Left colon (tissue), 2 donors: ENCODE measurements at regions not wholly inside any gene's neighbourhood (a gene's known extent, or its start where the extent isn't known, plus 50 kb on each side); places are given as distances from the start of the nearest gene placed in this dataset.

Experiments
- ATAC-seq: fragments of 200-7000 bp; cut with Tn5 transposase; one replicate; pipeline ENCODE4 v1.9.1; 2020; ENCODE audit warnings: mild to moderate bottlenecking, moderate library complexity
- DNase-seq, 2 donors: peaks; one replicate each; pipeline ENCODE4 v3.0.0-alpha.2; 2020
- intact Hi-C, 2 donors: fragments of 100-400 bp; cut with DNase I in 1 of 2; cut with micrococcal nuclease in 1 of 2; formaldehyde crosslinking; loops; one replicate each; pipeline versions ENCODE4 v1.11.2 to v1.14.0; 2022; cut with DNase I, micrococcal nuclease
- donor health status: DM: no; HTN: no; CAD: no.
- donor health status: DM: yes; HTN: yes; CAD: no.

- DNase-seq (no peak), ATAC-seq (no peak)
- intact Hi-C loops, result loop anchor here in 1 of 2 donors (5.0 kb wide), 1 partner anchor 367 kb away; no protein-coding TSS in a partner anchor
Observed at GRCh38 chr6:166779963-166780683, 153.1 kb upstream of the RPS6KA2 start.

- no peak for DNase-seq
- no peak for ATAC-seq
- intact Hi-C loops, result loop anchor here in 1 of 2 donors (5.0 kb wide), 1 partner anchor 368 kb away; no protein-coding TSS in a partner anchor
Observed at GRCh38 chr6:166779381-166779780, 152.3 kb upstream of the RPS6KA2 start.

- intact Hi-C loops, result loop anchor here in 1 of 2 donors (5.0 kb wide), 1 partner anchor 369 kb away; no protein-coding TSS in a partner anchor
- DNase-seq, result no peak
- no peak for ATAC-seq
Observed at GRCh38 chr6:166778776-166779175, 151.7 kb upstream of the RPS6KA2 start.

GRCh38 chr6:166778046-166778445 lies 151.0 kb upstream of the RPS6KA2 start:
- DNase-seq (no peak), ATAC-seq (no peak)
- intact Hi-C loops, result loop anchor here in 1 of 2 donors (5.0 kb wide), 1 partner anchor 369 kb away; no protein-coding TSS in a partner anchor

GRCh38 chr6:166777096-166777630 lies 150.1 kb upstream of the RPS6KA2 start:
- intact Hi-C loops, result loop anchor here in 1 of 2 donors (5.0 kb wide), 1 partner anchor 370 kb away; no protein-coding TSS in a partner anchor

DNA sequence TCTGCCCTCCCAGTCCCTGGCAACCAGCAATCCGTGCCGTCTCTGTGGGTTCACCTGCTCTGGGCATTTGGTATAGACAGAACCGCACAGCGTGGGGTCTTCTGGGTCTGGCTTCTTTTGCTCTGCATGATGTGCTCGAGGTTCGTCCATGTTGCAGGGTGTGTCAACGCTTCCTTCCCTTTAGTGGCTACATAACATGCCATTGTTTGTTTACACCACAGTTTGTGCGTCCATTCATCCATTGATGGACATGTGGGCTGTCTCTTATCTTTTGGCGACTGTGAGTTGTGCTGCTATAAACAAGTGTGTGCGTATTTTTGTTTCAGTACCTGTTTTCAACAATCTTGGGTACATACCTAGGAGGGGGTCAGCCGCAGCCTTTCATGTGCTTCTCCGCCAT lies 149.5 kb upstream of the RPS6KA2 start:
- no peak for ATAC-seq
- no peak for DNase-seq
- intact Hi-C loops, result loop anchor here in 1 of 2 donors (5.0 kb wide), 1 partner anchor 371 kb away; no protein-coding TSS in a partner anchor

More at GRCh38 chr6:166777096-166777630, 150.1 kb upstream of the RPS6KA2 start:
- no peak for ATAC-seq
- DNase-seq, result no peak

DNA sequence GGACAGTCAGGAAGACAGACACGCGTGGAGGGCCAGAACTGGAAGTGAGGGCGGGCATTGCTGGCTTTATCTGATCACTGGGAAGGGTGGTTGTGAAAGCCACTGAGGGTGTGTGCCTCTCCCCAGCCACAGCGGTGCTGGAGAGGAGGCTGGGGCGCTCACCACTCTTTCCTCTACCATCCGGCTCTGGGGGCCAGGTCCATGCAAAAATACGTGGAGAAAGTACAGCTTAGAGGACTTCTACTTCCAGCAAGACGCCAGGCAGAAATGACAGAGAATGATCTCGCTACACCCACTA lies 148.8 kb upstream of the RPS6KA2 start:
- no peak for ATAC-seq
- intact Hi-C loops, result loop anchor here in 1 of 2 donors (5.0 kb wide), 1 partner anchor 371 kb away; no protein-coding TSS in a partner anchor

GRCh38 chr6:166775180-166775922 lies 148.3 kb upstream of the RPS6KA2 start:
- intact Hi-C loops, result loop anchor here in 1 of 2 donors (5.0 kb wide), 1 partner anchor 372 kb away; no protein-coding TSS in a partner anchor
- DNase-seq (peak in 1 of 2 donors; percentile 48), ATAC-seq (peak; percentile 48)

More for the DNA sequence above, 148.8 kb upstream of the RPS6KA2 start:
- no peak for DNase-seq

DNA sequence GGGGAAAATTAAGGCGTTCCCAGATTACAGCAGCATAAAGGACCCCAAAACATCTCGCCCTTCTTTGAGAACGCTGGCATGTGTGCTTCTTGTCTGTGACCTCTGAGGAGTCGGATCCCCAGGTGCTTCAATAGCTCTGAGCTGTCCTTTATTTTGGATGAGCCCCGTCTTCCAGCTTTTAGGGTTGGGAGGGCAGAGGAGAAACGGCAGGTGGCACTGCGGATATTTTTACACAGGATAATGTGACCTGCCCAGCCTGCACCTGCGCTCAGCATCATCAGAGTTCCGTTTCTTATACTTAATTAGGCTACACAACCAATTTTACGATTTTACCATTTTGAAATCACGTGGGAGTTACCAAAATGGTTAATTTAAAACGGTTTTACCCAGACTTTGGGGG lies 147.7 kb upstream of the RPS6KA2 start:
- ATAC-seq, result no peak
- no peak for DNase-seq

DNA sequence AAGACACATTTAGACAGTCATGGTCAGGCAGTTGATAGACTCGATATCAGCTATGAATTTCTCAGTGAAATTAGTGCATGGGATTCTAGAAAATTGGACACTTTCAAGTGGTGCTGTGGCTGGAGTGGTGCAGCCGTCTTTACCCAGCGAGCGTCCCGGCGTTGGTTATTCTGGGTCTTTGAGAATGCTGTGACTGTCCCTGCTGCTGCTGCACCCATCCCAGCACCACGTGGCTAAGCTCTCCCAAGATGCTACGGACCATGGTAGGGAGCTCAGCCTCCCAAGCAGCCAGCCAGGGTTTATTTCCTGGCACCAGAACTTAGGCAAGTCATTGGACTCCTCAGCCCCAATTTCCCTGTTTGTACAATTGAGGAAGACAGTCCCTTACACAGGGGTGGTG lies 147.2 kb upstream of the RPS6KA2 start:
- ATAC-seq, result no peak
- DNase-seq, result no peak
- intact Hi-C loops, result no loop called here

More for the DNA sequence above, 147.7 kb upstream of the RPS6KA2 start:
- intact Hi-C loops, result loop anchor here in 1 of 2 donors (5.0 kb wide), 1 partner anchor 373 kb away; no protein-coding TSS in a partner anchor

DNA sequence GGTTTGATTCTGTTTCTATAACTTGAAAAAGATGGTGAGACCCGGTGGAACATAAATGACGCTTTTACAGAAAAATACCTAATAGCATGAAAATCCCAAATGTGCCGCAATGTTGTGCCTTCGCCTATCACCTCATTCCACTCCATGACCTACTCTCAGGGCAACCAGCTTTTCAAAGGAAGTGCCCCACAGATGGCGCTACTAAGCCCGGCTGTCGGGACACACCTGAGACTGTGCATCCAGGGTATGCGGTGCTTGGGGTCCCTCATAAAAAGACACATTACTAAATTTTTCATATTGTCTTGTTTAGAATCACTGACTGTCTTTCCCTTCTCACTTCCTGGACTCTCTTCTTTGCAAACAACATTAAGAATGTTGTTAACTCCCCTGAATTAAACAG lies 145.5 kb upstream of the RPS6KA2 start:
- intact Hi-C loops, result no loop called here
- no peak for ATAC-seq

GRCh38 chr6:166771701-166772100 lies 144.7 kb upstream of the RPS6KA2 start:
- DNase-seq, result no peak
- intact Hi-C loops, result no loop called here
- no peak for ATAC-seq

More for the DNA sequence above, 145.5 kb upstream of the RPS6KA2 start:
- no peak for DNase-seq

GRCh38 chr6:166770216-166771116 lies 143.4 kb upstream of the RPS6KA2 start:
- ATAC-seq (no peak), DNase-seq (no peak)
- intact Hi-C loops, result no loop called here

DNA sequence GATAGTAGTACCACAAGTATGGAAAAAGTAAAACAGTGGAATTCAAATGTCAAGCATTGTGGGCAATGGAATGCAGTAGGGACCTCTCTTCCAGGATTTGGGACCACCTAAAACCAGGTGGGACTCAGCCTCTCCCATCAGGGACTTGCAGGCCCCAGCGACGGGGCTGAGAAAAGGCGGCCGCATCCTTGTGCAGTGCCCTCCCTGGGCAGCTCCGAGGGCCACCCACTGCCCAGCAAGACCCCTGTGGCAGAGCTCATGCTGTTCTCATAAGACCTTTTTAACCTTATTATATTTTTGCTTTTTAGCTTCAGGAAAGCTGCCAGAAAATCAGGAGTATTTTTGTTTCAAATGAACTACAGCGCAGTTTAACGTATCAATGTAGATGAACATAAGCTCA lies 142.6 kb upstream of the RPS6KA2 start:
- intact Hi-C loops, result no loop called here
- no peak for DNase-seq

GRCh38 chr6:166768761-166769160 lies 141.7 kb upstream of the RPS6KA2 start:
- intact Hi-C loops, result no loop called here
- DNase-seq (no peak), ATAC-seq (no peak)

More for the DNA sequence above, 142.6 kb upstream of the RPS6KA2 start:
- no peak for ATAC-seq

- DNase-seq, result no peak
- no peak for ATAC-seq
- intact Hi-C loops, result no loop called here
Observed at GRCh38 chr6:166767230-166767629, 140.2 kb upstream of the RPS6KA2 start.

GRCh38 chr6:166766769-166767168 lies 139.7 kb upstream of the RPS6KA2 start:
- no peak for DNase-seq

DNA sequence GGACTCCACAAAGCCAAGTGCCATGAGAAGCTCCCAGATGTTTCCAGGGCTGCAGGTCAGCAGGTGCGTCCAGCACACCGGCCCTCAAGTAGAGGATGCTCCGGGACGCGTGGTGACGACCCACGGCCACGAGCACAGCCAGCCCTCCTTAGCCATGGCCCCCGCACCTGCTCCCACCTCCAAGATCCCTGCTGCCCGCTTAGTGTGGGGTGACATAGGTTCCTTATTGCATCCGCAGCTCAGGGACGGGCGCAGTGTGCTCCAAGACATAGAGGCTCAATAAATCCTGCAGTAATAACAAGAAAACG lies 138.1 kb upstream of the RPS6KA2 start:
- DNase-seq, result no peak
- ATAC-seq, result no peak
- intact Hi-C loops, result no loop called here

More at GRCh38 chr6:166766769-166767168, 139.7 kb upstream of the RPS6KA2 start:
- no peak for ATAC-seq
- intact Hi-C loops, result no loop called here
